DOHH2 (cell line): ENCODE measurements at regions not wholly inside any gene's neighbourhood (a gene's known extent, or its start where the extent isn't known, plus 50 kb on each side); places are given as distances from the start of the nearest gene placed in this dataset.

ENCODE experiments used
- H3F3A ChIP-seq: fragments of 200-600 bp; sonication (generic), shearing (Covaris generic); 2 replicates; pipeline ENCODE4 v1.6.0; 2016; ENCODE audit warnings: antibody characterized with exemption, mild to moderate bottlenecking; ENCODE audit not compliant: control insufficient read depth, insufficient read depth
- H3K27ac ChIP-seq: fragments of 200-600 bp; sonication (generic); 2 replicates; pipeline ENCODE4 v1.5.1; 2014; ENCODE audit warnings: low read depth, mild to moderate bottlenecking, low read length, moderate library complexity
- H3K27me3 ChIP-seq: fragments of 200-600 bp; sonication (generic); 2 replicates; pipeline ENCODE4 v1.6.1; 2014; ENCODE audit warnings: mild to moderate bottlenecking, low read length, mixed read lengths; ENCODE audit not compliant: control insufficient read depth
- H3K36me3 ChIP-seq: fragments of 200-600 bp; sonication (generic); 2 replicates; pipeline ENCODE4 v1.6.1; 2014; ENCODE audit warnings: mild to moderate bottlenecking, low read length, moderate library complexity, mixed read lengths; ENCODE audit not compliant: control insufficient read depth
- H3K4me1 ChIP-seq: fragments of 200-600 bp; sonication (generic); 2 replicates; pipeline ENCODE4 v1.6.1; 2014; ENCODE audit warnings: mild to moderate bottlenecking, low read length, mixed read lengths; ENCODE audit not compliant: control insufficient read depth
- H3K4me2 ChIP-seq: fragments of 200-600 bp; sonication (generic); 2 replicates; pipeline ENCODE4 v1.6.0; 2014; ENCODE audit warnings: mild to moderate bottlenecking, low read length, moderate library complexity
- H3K4me3 ChIP-seq: fragments of 200-600 bp; sonication (generic); 2 replicates; pipeline ENCODE4 v1.5.1; 2014; ENCODE audit warnings: mild to moderate bottlenecking, low read length, mixed read lengths
- H3K79me2 ChIP-seq: fragments of 200-600 bp; sonication (generic); 2 replicates; pipeline ENCODE4 v1.6.1; 2014; ENCODE audit warnings: mild to moderate bottlenecking, low read length, mixed read lengths; ENCODE audit not compliant: control insufficient read depth
- H3K9me2 ChIP-seq: fragments of 200-600 bp; sonication (generic); replicated peaks from 2 replicates; pipeline ENCODE4 v1.6.1; 2014; ENCODE audit warnings: mild to moderate bottlenecking, low read length, mixed read lengths; ENCODE audit not compliant: control insufficient read depth
- H3K9me3 ChIP-seq: fragments of 200-600 bp; sonication (generic); 2 replicates; pipeline ENCODE4 v1.6.1; 2014; ENCODE audit warnings: antibody characterized with exemption, low read length, mixed read lengths; ENCODE audit not compliant: control insufficient read depth, insufficient read depth
- H4K20me1 ChIP-seq: fragments of 200-600 bp; sonication (generic); 2 replicates; pipeline ENCODE4 v1.6.0; 2014; ENCODE audit warnings: low read depth, mild to moderate bottlenecking, antibody characterized with exemption, low read length, moderate library complexity; ENCODE audit not compliant: control insufficient read depth, insufficient read depth
- EZH2phosphoT487 ChIP-seq: fragments of 200-600 bp; sonication (generic); IDR thresholded peaks from 2 replicates; pipeline ENCODE4 v1.6.1; 2017; ENCODE audit warnings: borderline replicate concordance, mild to moderate bottlenecking, antibody characterized with exemption, low read length, moderate library complexity, mixed read lengths
- TF ChIP-seq, protein P1 (sequence below): fragments of 200-600 bp; sonication (generic); IDR thresholded peaks from one replicate; pipeline ENCODE4 v1.5.1; 2014; ENCODE audit warnings: antibody characterized with exemption, mild to moderate bottlenecking, low read depth, low read length; ENCODE audit not compliant: poor library complexity, severe bottlenecking

DNA sequence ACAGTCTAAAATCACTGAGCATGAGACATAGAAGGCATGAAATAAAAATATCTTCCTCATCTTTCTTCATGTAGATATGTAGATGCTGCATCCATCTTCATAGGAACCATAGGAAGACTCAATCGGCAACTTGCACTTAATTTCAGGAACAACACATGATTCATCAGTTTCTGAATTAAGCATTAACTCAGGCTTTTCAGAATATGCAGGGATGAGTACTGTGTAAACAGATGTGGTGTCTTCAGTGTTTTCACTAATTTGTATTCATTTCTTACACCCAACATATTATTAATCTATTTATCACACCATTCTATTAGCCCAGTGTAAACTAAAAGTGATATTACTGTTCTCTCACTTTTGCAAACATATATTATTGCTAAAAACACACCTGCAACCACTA lies 305.9 kb upstream of the DAB2 start:
- H3K4me1 ChIP-seq, result no peaks in the 10 kb centered on the region
- no peak overlapping the region for H3K4me2 ChIP-seq
- no peak overlapping the region for H3K4me3 ChIP-seq
- H4K20me1 ChIP-seq, result no peaks in the 10 kb centered on the region
- no peaks in the 10 kb centered on the region for H3K9me3 ChIP-seq
- H3K79me2 ChIP-seq, result no peaks in the 10 kb centered on the region
- no peak overlapping the region for H3K27ac ChIP-seq
- H3K27me3 ChIP-seq, result peaks cover 2% of the 10 kb centered on the region; the same call in 1 of the 2 replicates
- no peaks in the 10 kb centered on the region for H3K9me2 ChIP-seq
- no peak for TF ChIP-seq EZH2phosphoT487
- TF ChIP-seq, protein P1, sequence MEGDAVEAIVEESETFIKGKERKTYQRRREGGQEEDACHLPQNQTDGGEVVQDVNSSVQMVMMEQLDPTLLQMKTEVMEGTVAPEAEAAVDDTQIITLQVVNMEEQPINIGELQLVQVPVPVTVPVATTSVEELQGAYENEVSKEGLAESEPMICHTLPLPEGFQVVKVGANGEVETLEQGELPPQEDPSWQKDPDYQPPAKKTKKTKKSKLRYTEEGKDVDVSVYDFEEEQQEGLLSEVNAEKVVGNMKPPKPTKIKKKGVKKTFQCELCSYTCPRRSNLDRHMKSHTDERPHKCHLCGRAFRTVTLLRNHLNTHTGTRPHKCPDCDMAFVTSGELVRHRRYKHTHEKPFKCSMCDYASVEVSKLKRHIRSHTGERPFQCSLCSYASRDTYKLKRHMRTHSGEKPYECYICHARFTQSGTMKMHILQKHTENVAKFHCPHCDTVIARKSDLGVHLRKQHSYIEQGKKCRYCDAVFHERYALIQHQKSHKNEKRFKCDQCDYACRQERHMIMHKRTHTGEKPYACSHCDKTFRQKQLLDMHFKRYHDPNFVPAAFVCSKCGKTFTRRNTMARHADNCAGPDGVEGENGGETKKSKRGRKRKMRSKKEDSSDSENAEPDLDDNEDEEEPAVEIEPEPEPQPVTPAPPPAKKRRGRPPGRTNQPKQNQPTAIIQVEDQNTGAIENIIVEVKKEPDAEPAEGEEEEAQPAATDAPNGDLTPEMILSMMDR, result no peak
- no peaks in the 10 kb centered on the region for H3F3A ChIP-seq
- no peaks in the 10 kb centered on the region for H3K36me3 ChIP-seq

DNA sequence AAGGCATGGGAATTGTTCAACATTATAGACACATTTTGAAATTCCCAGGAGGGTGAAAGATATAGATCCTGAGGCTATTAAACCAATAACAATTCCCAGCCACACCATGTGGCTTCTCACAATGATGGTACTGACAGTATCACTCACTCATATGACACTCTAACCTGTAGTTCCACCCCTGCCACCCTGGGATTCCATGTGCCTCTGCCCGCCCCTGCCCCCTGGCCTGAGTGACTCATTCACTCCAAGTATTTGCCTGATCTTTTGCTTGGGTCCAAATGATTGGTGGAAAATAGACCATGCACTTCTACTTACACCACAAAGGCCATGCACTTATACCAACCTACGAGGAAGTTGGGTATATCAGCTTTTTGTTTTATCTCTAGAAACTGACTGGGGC lies 305.2 kb upstream of the DAB2 start:
- Histone ChIP-seq H3K36me3 (no peaks in the 10 kb centered on the region), H3K27me3 (no peaks in the 10 kb centered on the region), H3F3A (no peaks in the 10 kb centered on the region), H3K79me2 (no peaks in the 10 kb centered on the region), H3K9me2 (no peaks in the 10 kb centered on the region), H3K4me2 (no peak overlapping the region), H3K4me1 (no peaks in the 10 kb centered on the region), H3K27ac (no peak overlapping the region), H3K4me3 (no peak overlapping the region), H4K20me1 (no peaks in the 10 kb centered on the region), H3K9me3 (no peaks in the 10 kb centered on the region)
- no peak for TF ChIP-seq EZH2phosphoT487

DNA sequence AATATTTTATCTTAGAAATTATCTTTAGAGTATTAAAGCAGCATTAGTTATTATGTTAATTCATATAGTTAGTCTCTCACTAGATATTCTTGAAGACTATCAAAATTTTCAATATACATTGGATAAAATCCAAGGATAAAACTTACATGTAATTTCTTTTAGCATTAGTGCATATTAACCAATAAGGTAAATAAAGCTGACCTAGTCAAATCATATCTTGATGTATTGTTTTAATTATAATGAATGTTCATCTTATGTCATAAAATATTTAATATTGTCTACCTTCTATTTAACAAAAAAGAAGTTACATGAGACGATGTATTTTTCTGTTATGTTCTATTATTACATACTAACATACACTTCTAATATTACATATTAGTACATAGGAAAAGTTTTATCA lies 301.7 kb upstream of the DAB2 start:
- H3K4me3 ChIP-seq, result no peak overlapping the region

DNA sequence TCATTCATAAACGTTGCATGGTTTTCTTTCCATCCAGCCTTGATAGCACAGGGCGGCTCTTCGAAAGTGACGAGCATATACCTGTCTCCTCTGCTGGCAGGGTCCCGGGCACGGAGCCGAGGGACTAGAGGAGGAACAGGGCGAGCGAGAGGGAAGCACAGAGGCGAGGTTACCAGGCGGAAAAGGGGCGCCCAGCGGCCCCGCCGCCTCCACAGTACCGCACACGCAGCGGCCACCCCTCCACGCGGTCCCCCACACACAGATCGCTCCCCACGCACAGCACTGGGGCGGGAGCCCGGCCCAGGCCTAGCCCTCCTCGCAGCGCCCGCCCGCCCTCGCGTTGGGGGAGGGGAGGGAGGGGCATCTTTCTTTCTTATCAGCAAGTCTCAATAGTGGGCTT lies 296.6 kb upstream of the DAB2 start:
- no peak for TF ChIP-seq EZH2phosphoT487
- TF ChIP-seq, protein P1, result no peak
- Histone ChIP-seq H3K4me3 (no peak overlapping the region), H3K4me2 (no peak overlapping the region), H3K27me3 (no peaks in the 10 kb centered on the region), H3K36me3 (no peaks in the 10 kb centered on the region), H3K9me3 (no peaks in the 10 kb centered on the region), H3F3A (no peaks in the 10 kb centered on the region), H3K4me1 (no peaks in the 10 kb centered on the region), H3K9me2 (no peaks in the 10 kb centered on the region; the same call in 1 of the 2 replicates), H3K79me2 (no peaks in the 10 kb centered on the region), H3K27ac (no peak overlapping the region), H4K20me1 (no peaks in the 10 kb centered on the region)

More for the DNA sequence above, 301.7 kb upstream of the DAB2 start:
- H3K4me2 ChIP-seq, result no peak overlapping the region
- H3K9me3 ChIP-seq, result no peaks in the 10 kb centered on the region
- H3K4me1 ChIP-seq, result no peaks in the 10 kb centered on the region
- no peaks in the 10 kb centered on the region for H3K36me3 ChIP-seq
- H3K79me2 ChIP-seq, result no peaks in the 10 kb centered on the region
- no peaks in the 10 kb centered on the region for H3F3A ChIP-seq
- no peaks in the 10 kb centered on the region for H3K9me2 ChIP-seq
- no peak overlapping the region for H3K27ac ChIP-seq
- no peak for TF ChIP-seq EZH2phosphoT487
- TF ChIP-seq, protein P1, result no peak
- no peaks in the 10 kb centered on the region for H4K20me1 ChIP-seq
- H3K27me3 ChIP-seq, result no peaks in the 10 kb centered on the region
